HG03442 (cell line): ENCODE measurements at regions not wholly inside any gene's neighbourhood (a gene's known extent, or its start where the extent isn't known, plus 50 kb on each side); places are given as distances from the start of the nearest gene placed in this dataset.

Experiments used
- ATAC-seq: cut with Tn5 transposase; IDR thresholded peaks from one replicate; pipeline ENCODE4 v1.9.1; 2021; ENCODE audit warnings: mild to moderate bottlenecking, moderate library complexity; ENCODE audit not compliant: unreplicated experiment

- no peak for ATAC-seq
Measured at GRCh38 chr12:91613223-91613779, 430.7 kb upstream of the DCN start.

GRCh38 chr12:91610561-91610960 is 427.9 kb upstream of the DCN start:
- ATAC-seq = no peak

GRCh38 chr12:91609283-91609682 is 426.7 kb upstream of the DCN start:
- ATAC-seq = no peak

GRCh38 chr12:91608542-91608941 is 425.9 kb upstream of the DCN start:
- ATAC-seq = no peak

GRCh38 chr12:91606662-91607377 is 424.2 kb upstream of the DCN start:
- no peak for ATAC-seq

GRCh38 chr12:91604897-91605296 is 422.3 kb upstream of the DCN start:
- ATAC-seq = no peak

- no peak for ATAC-seq
Measured at GRCh38 chr12:91603060-91603459, 420.4 kb upstream of the DCN start.

GRCh38 chr12:91601054-91601453 is 418.4 kb upstream of the DCN start:
- ATAC-seq = no peak

GRCh38 chr12:91594715-91595114 is 412.1 kb upstream of the DCN start:
- no peak for ATAC-seq

- ATAC-seq = no peak
Measured at GRCh38 chr12:91591639-91591987, 409.0 kb upstream of the DCN start.

GRCh38 chr12:91590966-91591638 is 408.5 kb upstream of the DCN start:
- no peak for ATAC-seq

GRCh38 chr12:91588874-91589454 is 406.3 kb upstream of the DCN start:
- ATAC-seq = no peak

GRCh38 chr12:91586015-91586414 is 403.4 kb upstream of the DCN start:
- ATAC-seq = no peak

- no peak for ATAC-seq
Measured at GRCh38 chr12:91582811-91583210, 400.2 kb upstream of the DCN start.

GRCh38 chr12:91579516-91580263 is 397.1 kb upstream of the DCN start:
- no peak for ATAC-seq

GRCh38 chr12:91577586-91578539 is 395.2 kb upstream of the DCN start:
- peak; percentile 73 for ATAC-seq

- no peak for ATAC-seq
Measured at GRCh38 chr12:91576432-91576831, 393.8 kb upstream of the DCN start.

- ATAC-seq = no peak
Measured at GRCh38 chr12:91575630-91576029, 393.0 kb upstream of the DCN start.

- ATAC-seq = no peak
Measured at GRCh38 chr12:91574975-91575374, 392.4 kb upstream of the DCN start.

- no peak for ATAC-seq
Measured at GRCh38 chr12:91574391-91574790, 391.8 kb upstream of the DCN start.
